ENCODE measurements at regions not wholly inside any gene's neighbourhood (a gene's known extent, or its start where the extent isn't known, plus 50 kb on each side); places are given as distances from the start of the nearest gene placed in this dataset.

DNA sequence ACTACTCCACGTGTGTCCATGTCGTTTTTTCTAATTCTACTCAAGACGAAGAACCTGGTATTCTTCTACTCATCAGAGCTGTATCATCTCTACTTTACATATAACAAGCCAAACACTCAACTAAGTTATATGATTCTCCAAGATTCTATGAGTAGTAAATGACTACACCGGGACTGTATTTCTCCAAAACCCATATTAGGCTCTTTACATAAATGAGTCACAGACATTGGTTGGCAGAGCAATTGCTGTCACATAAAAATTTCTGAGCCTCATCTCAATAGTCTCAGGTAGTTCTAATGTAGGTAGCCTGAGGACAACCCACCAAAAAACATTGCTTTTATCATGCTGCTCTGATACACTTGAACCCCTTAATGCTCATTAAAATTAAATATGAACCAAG is 1092.3 kb upstream of the NXPH2 start:
- Histone ChIP-seq H3K9me1 (ENCODE audit: control insufficient read depth, insufficient read depth, low read length) (no peaks in the 10 kb centered on the region), H3K4me1 (replicated peaks in 1 of 2; ENCODE audit: control insufficient read depth in 2 of 2, insufficient read depth in 2 of 2, low read length in 2 of 2) (no peaks in the 10 kb centered on the region), H2AFZ (ENCODE audit: low read depth, low read length) (peak overlapping the region; percentile 40; the same call in 1 of the 2 replicates), H3K9me3 (replicated peaks; ENCODE audit: control insufficient read depth, insufficient read depth, low read depth, low read length) (no peaks in the 10 kb centered on the region), H3K27me3 (ENCODE audit: control insufficient read depth in 2 of 2, insufficient read depth in 2 of 2, low read length in 2 of 2) (no peaks in the 10 kb centered on the region), H3K4me3 (no peak overlapping the region), H3K4me2 (ENCODE audit: insufficient read depth, low read length) (no peak overlapping the region), H4K20me1 (replicated peaks; ENCODE audit: control insufficient read depth, insufficient read depth, low read length) (no peaks in the 10 kb centered on the region), H3K27ac (ENCODE audit: extremely low read depth, low read depth, low read length) (no peak overlapping the region), H3K9ac (ENCODE audit: insufficient read depth in 1 of 2, low read depth in 2 of 2, low read length in 2 of 2) (no peak overlapping the region), H3K36me3 (ENCODE audit: control insufficient read depth, insufficient read depth, low read length) (no peaks in the 10 kb centered on the region), H3K79me2 (ENCODE audit: control insufficient read depth, insufficient read depth, low read length) (no peaks in the 10 kb centered on the region)
- CTCF ChIA-PET (ENCODE audit: low intra/inter-chr PET ratio): no interaction called here
- WGBS (ENCODE audit: insufficient coverage, low coverage, missing lambda C conversion rate): 3% methylated on average over 4 of the region's 4 CpGs
- intact Hi-C loops (cut with micrococcal nuclease) (no loop called here), in situ Hi-C loops (cut with MboI) (no loop called here)
- FAIRE-seq (no peak), DNase-seq (ENCODE audit: extremely low read depth in 1 of 4, low spot score in 3 of 4) (no peak), ATAC-seq (no peak)
- BruUV-seq (replicated peaks): no TSS peak
- no peak for TF ChIP-seq E2F5 (CRISPR knock-in tag; IDR thresholded peaks at IDR 0.05)
- TF ChIP-seq, protein P1, sequence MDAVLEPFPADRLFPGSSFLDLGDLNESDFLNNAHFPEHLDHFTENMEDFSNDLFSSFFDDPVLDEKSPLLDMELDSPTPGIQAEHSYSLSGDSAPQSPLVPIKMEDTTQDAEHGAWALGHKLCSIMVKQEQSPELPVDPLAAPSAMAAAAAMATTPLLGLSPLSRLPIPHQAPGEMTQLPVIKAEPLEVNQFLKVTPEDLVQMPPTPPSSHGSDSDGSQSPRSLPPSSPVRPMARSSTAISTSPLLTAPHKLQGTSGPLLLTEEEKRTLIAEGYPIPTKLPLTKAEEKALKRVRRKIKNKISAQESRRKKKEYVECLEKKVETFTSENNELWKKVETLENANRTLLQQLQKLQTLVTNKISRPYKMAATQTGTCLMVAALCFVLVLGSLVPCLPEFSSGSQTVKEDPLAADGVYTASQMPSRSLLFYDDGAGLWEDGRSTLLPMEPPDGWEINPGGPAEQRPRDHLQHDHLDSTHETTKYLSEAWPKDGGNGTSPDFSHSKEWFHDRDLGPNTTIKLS (IDR thresholded peaks at IDR 0.05; ENCODE audit: borderline replicate concordance, low read depth): no peak
- TF ChIP-seq SRSF7 (optimal IDR thresholded peaks at IDR 0.05; ENCODE audit: low read depth, low read length): no peak
- TF ChIP-seq PKNOX1 (IDR thresholded peaks at IDR 0.05): no peak
- TF ChIP-seq ZNF24 (IDR thresholded peaks at IDR 0.05): no peak
- no peak for TF ChIP-seq THRB (CRISPR knock-in tag; conservative IDR thresholded peaks at IDR 0.05)
- POLR2A ChIA-PET: no interaction called here
